H54 (cell line): ENCODE measurements at regions not wholly inside any gene's neighbourhood (a gene's known extent, or its start where the extent isn't known, plus 50 kb on each side); places are given as distances from the start of the nearest gene placed in this dataset.

Experiments used
- DNase-seq: peaks from one replicate; pipeline ENCODE4 v3.0.0; 2011; ENCODE audit warnings: low spot score, mixed read lengths; ENCODE audit not compliant: insufficient read length
- FAIRE-seq: peaks from 3 replicates; lab custom pipeline; 2011; peaks lifted over from hg19 to GRCh38; lab: Jason Lieb, UNC
- POLR2A ChIP-seq: IDR thresholded peaks from 2 replicates; pipeline ENCODE4 v1.6.1; 2011; ENCODE audit warnings: low read depth, mild to moderate bottlenecking, low read length

- TF ChIP-seq POLR2A: no peak
- DNase-seq: no peak
- no peak for FAIRE-seq
These were observed 139.2 kb downstream of the SLC4A3 start for GRCh38 chr2:219766658-219767057.

DNA sequence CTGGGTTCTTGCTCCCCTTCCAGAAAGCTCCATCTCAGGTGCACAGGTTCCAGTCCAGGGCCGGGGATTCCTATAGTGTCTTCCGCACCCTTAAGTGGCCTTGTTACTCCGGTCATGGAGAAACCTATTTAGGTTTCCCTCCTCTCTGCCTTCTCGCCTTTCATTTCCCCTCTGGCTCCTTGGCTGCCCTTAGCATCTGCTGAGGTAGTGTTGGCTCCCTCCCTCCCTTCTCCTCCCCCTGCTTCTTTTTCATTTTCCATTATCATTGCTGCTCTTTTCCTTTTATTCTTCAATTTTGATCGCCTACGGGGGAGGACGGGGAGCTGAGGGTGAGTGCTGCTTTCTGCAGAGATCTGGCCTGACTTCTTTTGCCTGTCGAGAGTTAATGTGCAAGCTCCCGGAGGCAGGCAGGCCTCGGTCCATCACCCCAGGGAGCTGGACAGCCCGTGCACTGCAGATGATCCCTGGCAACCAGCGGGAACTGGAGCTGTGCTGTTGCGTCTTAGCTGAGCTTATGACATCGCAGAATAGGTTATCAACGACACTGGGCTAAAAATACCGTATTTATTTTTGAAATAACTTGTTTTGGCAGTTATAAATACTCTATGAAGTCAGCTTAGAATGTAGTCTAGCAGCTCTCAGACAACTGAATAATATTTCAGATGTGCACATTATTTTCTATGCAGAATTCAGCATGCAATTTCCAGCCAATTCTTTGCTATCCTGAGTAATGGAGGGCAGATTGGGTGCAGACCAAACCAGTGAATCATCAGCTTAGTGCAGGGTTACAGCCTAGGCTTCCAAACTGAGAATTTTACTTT, 141.9 kb downstream of the SLC4A3 start:
- peak; percentile 15 for DNase-seq
- no peak for TF ChIP-seq POLR2A
- FAIRE-seq: no peak

GRCh38 chr2:219772103-219772635, 144.7 kb downstream of the SLC4A3 start:
- DNase-seq (no peak), FAIRE-seq (no peak)
- no peak for TF ChIP-seq POLR2A

GRCh38 chr2:219772697-219773096, 145.3 kb downstream of the SLC4A3 start:
- DNase-seq (no peak), FAIRE-seq (no peak)
- TF ChIP-seq POLR2A: no peak

DNA sequence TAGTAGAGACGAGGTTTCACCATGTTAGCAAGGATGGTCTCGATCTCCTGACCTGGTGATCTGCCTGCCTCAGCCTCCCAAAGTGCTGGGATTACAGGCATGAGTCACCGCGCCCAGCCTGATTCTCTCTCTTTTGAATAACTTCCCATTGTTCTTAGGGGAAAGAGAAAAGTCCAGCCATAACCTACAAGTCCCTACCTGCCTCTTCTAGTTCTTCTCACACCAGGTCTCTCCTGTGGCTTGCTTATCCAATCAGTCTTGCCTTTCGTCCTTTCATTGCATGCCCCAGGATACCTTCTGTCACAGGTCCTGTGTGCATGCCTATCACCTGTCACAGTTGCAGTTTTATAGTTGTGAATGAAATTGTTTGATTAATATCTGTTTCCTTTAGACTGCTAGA, 148.1 kb downstream of the SLC4A3 start:
- DNase-seq (no peak), FAIRE-seq (no peak)
- no peak for TF ChIP-seq POLR2A

DNA sequence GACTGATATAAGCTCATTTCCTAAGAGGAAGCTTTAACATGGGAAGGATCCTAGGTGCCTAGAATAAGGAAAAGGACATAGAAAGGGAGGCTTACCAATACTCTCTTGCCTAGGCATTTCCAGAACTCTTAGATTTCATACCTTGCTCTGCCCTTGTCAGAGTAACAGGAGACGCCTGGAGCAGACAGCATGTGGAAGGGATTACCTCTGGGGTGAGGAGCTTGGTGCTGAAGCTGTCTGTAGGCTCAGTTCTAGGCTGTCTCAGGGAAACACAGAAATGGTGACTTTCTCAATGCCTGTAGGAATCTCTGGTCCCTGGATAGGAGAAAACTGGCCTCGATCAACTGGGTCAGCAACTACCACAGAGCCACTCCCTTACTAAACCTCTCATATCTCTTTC, 150.0 kb downstream of the SLC4A3 start:
- TF ChIP-seq POLR2A: no peak
- no peak for FAIRE-seq
- DNase-seq: no peak

DNA sequence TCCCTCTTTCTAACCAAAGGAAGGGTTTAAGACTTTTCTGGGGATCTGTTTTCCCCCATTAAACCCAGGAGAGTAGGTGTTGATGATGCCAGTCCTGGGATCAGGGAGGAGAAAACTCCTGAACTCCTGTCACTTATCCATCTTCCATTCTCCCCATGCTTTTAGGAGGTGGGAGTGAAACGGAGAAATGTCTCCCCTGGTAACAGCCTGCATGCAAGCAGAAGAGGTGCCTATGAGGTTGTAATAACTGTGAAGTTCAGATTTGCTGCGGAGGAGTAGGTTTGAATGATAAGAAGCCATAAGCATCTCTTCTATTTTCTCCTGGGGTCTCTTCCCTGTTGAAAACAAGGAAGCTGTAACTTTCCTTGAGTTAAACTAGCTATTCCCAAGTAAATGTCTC, 150.8 kb downstream of the SLC4A3 start:
- TF ChIP-seq POLR2A: no peak
- DNase-seq: no peak
- no peak for FAIRE-seq

GRCh38 chr2:219782737-219783348, 155.4 kb downstream of the SLC4A3 start:
- DNase-seq (no peak), FAIRE-seq (no peak)
- TF ChIP-seq POLR2A: no peak

- FAIRE-seq: no peak
- TF ChIP-seq POLR2A: no peak
- DNase-seq: no peak
These were observed 156.0 kb downstream of the SLC4A3 start for GRCh38 chr2:219783359-219783975.

GRCh38 chr2:219784178-219784577, 156.7 kb downstream of the SLC4A3 start:
- DNase-seq: no peak
- no peak for FAIRE-seq
- no peak for TF ChIP-seq POLR2A

- FAIRE-seq (no peak), DNase-seq (no peak)
- no peak for TF ChIP-seq POLR2A
These were observed 162.0 kb downstream of the SLC4A3 start for GRCh38 chr2:219789476-219789875.

DNA sequence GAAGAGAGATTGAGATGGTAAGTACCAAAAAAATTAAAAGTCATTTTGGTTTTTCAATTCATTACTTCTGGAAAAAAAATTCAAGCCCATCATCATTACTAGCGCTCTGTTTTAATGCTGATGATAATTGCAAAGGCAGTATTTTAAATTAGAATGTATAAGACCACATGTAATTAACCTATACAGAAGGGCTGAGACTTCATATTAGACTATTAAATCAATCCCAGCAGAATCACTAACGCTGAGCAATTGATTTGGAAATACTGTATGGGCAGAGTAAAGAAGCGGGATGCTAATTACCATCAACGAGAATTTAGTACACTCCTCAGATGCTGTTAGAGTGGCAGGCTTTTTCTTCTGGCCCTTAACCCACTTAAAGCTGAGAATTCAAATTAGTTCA, 165.0 kb downstream of the SLC4A3 start:
- TF ChIP-seq POLR2A: no peak
- FAIRE-seq (no peak), DNase-seq (no peak)

DNA sequence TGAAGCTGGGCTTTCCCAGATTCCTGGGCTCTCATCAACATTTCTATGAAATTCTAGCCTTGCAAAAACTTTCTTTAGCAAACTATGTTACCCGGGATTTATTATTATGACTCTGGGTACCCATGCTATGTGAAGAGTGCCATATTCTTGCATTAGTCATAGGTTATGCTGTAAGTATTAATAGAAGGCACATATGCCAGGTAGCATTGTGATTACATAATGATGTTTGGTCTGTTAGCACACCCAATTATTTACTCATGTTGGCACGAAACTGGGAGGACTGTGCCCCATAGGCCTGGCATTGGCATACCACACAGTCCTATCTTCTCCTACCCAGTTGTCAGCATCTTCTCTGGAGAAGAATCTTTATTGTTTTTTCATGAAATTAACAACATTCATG, 171.0 kb downstream of the SLC4A3 start:
- FAIRE-seq: no peak
- no peak for TF ChIP-seq POLR2A
- DNase-seq: peak; percentile 5

DNA sequence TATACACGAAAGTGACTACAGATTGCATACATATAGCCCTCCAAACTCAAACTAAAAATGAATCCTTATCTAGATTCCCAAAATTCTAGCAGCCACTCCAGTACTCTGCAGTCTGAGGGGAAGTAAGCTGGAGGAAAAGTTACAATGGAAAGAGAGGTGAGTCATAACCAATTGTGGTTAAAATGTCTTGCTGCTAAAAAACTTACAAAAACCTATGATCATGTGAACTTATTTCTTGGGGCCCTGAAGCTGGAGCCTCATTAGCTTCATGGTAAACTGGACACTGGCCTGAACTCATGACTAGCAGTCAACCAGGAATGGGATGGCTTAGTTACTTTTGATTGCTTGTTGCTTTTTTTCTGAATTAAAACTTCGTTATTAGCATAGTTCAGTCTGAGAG, 175.9 kb downstream of the SLC4A3 start:
- DNase-seq (peak; percentile 14), FAIRE-seq (peak; percentile 80)
- no peak for TF ChIP-seq POLR2A
